B cell (primary cell): ENCODE measurements at regions not wholly inside any gene's neighbourhood (a gene's known extent, or its start where the extent isn't known, plus 50 kb on each side); places are given as distances from the start of the nearest gene placed in this dataset.

Experiments
- ATAC-seq: fragments of 200-7000 bp; cut with Tn5 transposase; one replicate; pipeline ENCODE4 v1.10.0; 2021; ENCODE audit warnings: low read depth, mild to moderate bottlenecking, moderate number of reproducible peaks, moderate library complexity
- CTCF ChIA-PET: fragments of 350-600 bp; sonication (Branson Sonifier 250); formaldehyde crosslinking; loops from one replicate; lab custom pipeline; 2021; ENCODE audit warnings: antibody characterized with exemption, inconsistent platforms; lab: Charles Lee
- POLR2A ChIA-PET: fragments of 350-600 bp; sonication (Branson Sonifier 250); formaldehyde crosslinking; loops from one replicate; lab custom pipeline; 2021; ENCODE audit warnings: antibody characterized with exemption; lab: Charles Lee
- DNase-seq: peaks from one replicate; pipeline ENCODE4 v3.0.0; 2013
- H2AFZ ChIP-seq: 2 replicates; pipeline ENCODE4 v1.6.1; 2012; ENCODE audit warnings: mild to moderate bottlenecking, low read depth, low read length; ENCODE audit not compliant: insufficient read depth, poor library complexity, severe bottlenecking
- H3K27ac ChIP-seq, 2 donors: 1 replicate in 1 of 2; 2 replicates in 1 of 2; pipeline ENCODE4 v1.5.1; 2012 to 2013; ENCODE audit warnings: low read length in 2 of 2, mild to moderate bottlenecking in 2 of 2, moderate library complexity in 1 of 2
- H3K27me3 ChIP-seq, 4 experiments: fragments of 200-600 bp in 1 of 4; sonication (generic) in 1 of 4; replicated peaks in 1 of 4; 1 replicate in 2 of 4; 2 replicates in 2 of 4; pipeline versions ENCODE4 v1.6.1 to v1.7.0; 2013 to 2016; ENCODE audit warnings: low read length in 3 of 4, mild to moderate bottlenecking in 2 of 4, mixed read lengths in 1 of 4, moderate library complexity in 1 of 4; ENCODE audit not compliant: insufficient read depth in 4 of 4, control insufficient read depth in 3 of 4; ENCODE audit errors: control extremely low read depth in 1 of 4
- H3K36me3 ChIP-seq, 2 experiments: replicated peaks in 1 of 2; 1 replicate in 1 of 2; 2 replicates in 1 of 2; pipeline versions ENCODE4 v1.6.1 to v1.7.1; 2013; ENCODE audit warnings: low read length in 1 of 2; ENCODE audit not compliant: insufficient read depth in 2 of 2, control insufficient read depth in 1 of 2; ENCODE audit errors: control extremely low read depth in 1 of 2, extremely low read depth in 1 of 2
- H3K4me1 ChIP-seq, 2 donors: fragments of 200-600 bp in 1 of 2; sonication (generic) in 1 of 2; 1 replicate in 1 of 2; 2 replicates in 1 of 2; pipeline versions ENCODE4 v1.5.1 to v1.6.1; 2013 to 2017; ENCODE audit warnings: low read length in 2 of 2; ENCODE audit not compliant: control insufficient read depth in 2 of 2, insufficient read depth in 2 of 2
- H3K4me2 ChIP-seq: replicated peaks from 2 replicates; pipeline ENCODE3; 2012; ENCODE audit warnings: mild to moderate bottlenecking, low read depth, low read length; ENCODE audit not compliant: poor library complexity, severe bottlenecking
- H3K4me3 ChIP-seq, 5 experiments: fragments of 200-600 bp in 1 of 5; sonication (generic) in 1 of 5; 1 replicate in 3 of 5; 2 replicates in 2 of 5; pipeline versions ENCODE4 v1.5.1 to v1.7.0; 2011 to 2016; ENCODE audit warnings: low read length in 4 of 5, mild to moderate bottlenecking in 4 of 5, low read depth in 2 of 5, control low read depth in 1 of 5, moderate library complexity in 1 of 5; ENCODE audit not compliant: insufficient read depth in 1 of 5; ENCODE audit errors: control extremely low read depth in 1 of 5, extremely low read depth in 1 of 5
- H3K79me2 ChIP-seq: fragments of 200-600 bp; sonication (generic); one replicate; pipeline ENCODE4 v1.6.0; 2016; ENCODE audit warnings: low read length; ENCODE audit not compliant: control insufficient read depth, insufficient read depth
- H3K9ac ChIP-seq: fragments of 200-600 bp; sonication (generic); 2 replicates; pipeline ENCODE4 v1.6.1; 2017; ENCODE audit warnings: mild to moderate bottlenecking, low read length, moderate library complexity
- H3K9me3 ChIP-seq, 3 donors: one replicate each; pipeline versions ENCODE4 v1.6.1 to v1.7.1; 2013; ENCODE audit warnings: low read length in 2 of 3; ENCODE audit not compliant: control insufficient read depth in 2 of 3, insufficient read depth in 1 of 3; ENCODE audit errors: control extremely low read depth in 1 of 3
- H4K20me1 ChIP-seq: 2 replicates; pipeline ENCODE4 v1.6.0; 2012; ENCODE audit warnings: mild to moderate bottlenecking, low read length; ENCODE audit not compliant: insufficient read depth, control insufficient read depth, poor library complexity, severe bottlenecking
- H3K27ac Mint-ChIP-seq: one replicate; pipeline ENCODE4 v1.8.0; 2021; ENCODE audit warnings: mixed read lengths
- H3K27me3 Mint-ChIP-seq: one replicate; pipeline ENCODE4 v1.8.0; 2021; ENCODE audit warnings: mixed read lengths
- H3K4me1 Mint-ChIP-seq: one replicate; pipeline ENCODE4 v1.8.0; 2021; ENCODE audit warnings: mixed read lengths
- H3K4me3 Mint-ChIP-seq: one replicate; pipeline ENCODE4 v1.8.0; 2021; ENCODE audit warnings: mixed read lengths
- H3K9me3 Mint-ChIP-seq: one replicate; pipeline ENCODE4 v1.8.0; 2022; ENCODE audit warnings: mixed read lengths; ENCODE audit not compliant: insufficient read depth
- EZH2 ChIP-seq: IDR thresholded peaks from 2 replicates; pipeline ENCODE4 v1.6.1; 2012; ENCODE audit warnings: borderline replicate concordance, low read depth, mild to moderate bottlenecking, moderate library complexity, low read length; ENCODE audit not compliant: insufficient read depth, poor library complexity, severe bottlenecking
- WGBS: methylation state at CpG from one replicate; pipeline ENCODE4 v1.1.5; 2013; ENCODE audit warnings: missing lambda C conversion rate; ENCODE audit not compliant: insufficient coverage; 5-methylcytosine and 5-hydroxymethylcytosine counted together
- intact Hi-C: fragments of 100-400 bp; cut with micrococcal nuclease; formaldehyde crosslinking; loops from one replicate; pipeline ENCODE4 v1.10.0; 2022
- TF ChIP-seq, protein P1 (sequence below): fragments of 200-600 bp; IDR thresholded peaks from one replicate; pipeline ENCODE4 v1.8.0; 2022; ENCODE audit warnings: antibody characterized with exemption, mild to moderate bottlenecking

DNA sequence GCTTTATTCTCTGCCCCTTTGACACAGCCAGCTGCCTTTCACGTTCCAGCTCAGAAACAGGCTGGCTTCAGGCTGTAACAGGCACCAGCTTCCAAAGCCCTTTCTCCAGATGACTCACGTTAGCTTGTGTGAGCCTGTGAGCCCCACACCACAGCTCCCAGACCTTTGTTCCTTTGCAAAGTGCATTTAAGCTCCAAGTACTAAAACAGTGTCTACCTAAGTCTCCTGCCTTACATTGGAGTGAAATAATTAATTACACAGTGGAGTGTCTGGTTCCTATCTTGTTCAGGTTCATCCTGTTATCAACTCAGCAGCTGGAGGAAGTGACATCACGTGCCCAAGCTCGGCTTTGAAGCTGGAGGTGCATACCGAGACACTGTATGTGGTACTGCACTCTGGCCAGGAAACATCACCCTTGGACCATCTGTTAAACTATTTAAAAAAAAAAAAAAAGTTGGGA is 475.8 kb downstream of the FOXO1 start:
- intact Hi-C loops: no loop called here
- Histone ChIP-seq H3K4me1 (peaks cover 23 to 27% of the 10 kb centered on the region in 2 donors), H3K36me3 (no peaks in the 10 kb centered on the region), H3K79me2 (no peaks in the 10 kb centered on the region), H3K27me3 (no peaks in the 10 kb centered on the region), H3K9ac (no peak overlapping the region), H3K9me3 (no peaks in the 10 kb centered on the region), H3K27ac (peak overlapping the region in 1 of 2 donors; percentile 17), H2AFZ (peak overlapping the region; percentile 54), H3K4me3 (no peak overlapping the region), H4K20me1 (no peaks in the 10 kb centered on the region), H3K4me2 (peak overlapping the region; percentile 39)
- ChIA-PET CTCF (interaction anchor here (0.8 to 3.3 kb wide), 5 partner anchors 14 to 491 kb away, joined by 3 to 13 read pairs (median 4); no protein-coding TSS in a partner anchor), POLR2A (interaction anchor here (0.6 kb wide), 1 partner anchor 16 kb away, joined by 3 read pairs; no protein-coding TSS in a partner anchor)
- DNase-seq (peak; percentile 65), ATAC-seq (peak; percentile 92)
- whole genome bisulfite sequencing: 0% methylated on average over 3 of the region's 5 CpGs
- Mint-ChIP-seq H3K27ac (peak overlapping the region; percentile 74), H3K4me1 (peaks cover 23% of the 10 kb centered on the region), H3K9me3 (no peaks in the 10 kb centered on the region), H3K4me3 (peak overlapping the region; percentile 34), H3K27me3 (no peaks in the 10 kb centered on the region)
- TF ChIP-seq EZH2: no peak
- TF ChIP-seq, protein P1, sequence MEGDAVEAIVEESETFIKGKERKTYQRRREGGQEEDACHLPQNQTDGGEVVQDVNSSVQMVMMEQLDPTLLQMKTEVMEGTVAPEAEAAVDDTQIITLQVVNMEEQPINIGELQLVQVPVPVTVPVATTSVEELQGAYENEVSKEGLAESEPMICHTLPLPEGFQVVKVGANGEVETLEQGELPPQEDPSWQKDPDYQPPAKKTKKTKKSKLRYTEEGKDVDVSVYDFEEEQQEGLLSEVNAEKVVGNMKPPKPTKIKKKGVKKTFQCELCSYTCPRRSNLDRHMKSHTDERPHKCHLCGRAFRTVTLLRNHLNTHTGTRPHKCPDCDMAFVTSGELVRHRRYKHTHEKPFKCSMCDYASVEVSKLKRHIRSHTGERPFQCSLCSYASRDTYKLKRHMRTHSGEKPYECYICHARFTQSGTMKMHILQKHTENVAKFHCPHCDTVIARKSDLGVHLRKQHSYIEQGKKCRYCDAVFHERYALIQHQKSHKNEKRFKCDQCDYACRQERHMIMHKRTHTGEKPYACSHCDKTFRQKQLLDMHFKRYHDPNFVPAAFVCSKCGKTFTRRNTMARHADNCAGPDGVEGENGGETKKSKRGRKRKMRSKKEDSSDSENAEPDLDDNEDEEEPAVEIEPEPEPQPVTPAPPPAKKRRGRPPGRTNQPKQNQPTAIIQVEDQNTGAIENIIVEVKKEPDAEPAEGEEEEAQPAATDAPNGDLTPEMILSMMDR: no peak

DNA sequence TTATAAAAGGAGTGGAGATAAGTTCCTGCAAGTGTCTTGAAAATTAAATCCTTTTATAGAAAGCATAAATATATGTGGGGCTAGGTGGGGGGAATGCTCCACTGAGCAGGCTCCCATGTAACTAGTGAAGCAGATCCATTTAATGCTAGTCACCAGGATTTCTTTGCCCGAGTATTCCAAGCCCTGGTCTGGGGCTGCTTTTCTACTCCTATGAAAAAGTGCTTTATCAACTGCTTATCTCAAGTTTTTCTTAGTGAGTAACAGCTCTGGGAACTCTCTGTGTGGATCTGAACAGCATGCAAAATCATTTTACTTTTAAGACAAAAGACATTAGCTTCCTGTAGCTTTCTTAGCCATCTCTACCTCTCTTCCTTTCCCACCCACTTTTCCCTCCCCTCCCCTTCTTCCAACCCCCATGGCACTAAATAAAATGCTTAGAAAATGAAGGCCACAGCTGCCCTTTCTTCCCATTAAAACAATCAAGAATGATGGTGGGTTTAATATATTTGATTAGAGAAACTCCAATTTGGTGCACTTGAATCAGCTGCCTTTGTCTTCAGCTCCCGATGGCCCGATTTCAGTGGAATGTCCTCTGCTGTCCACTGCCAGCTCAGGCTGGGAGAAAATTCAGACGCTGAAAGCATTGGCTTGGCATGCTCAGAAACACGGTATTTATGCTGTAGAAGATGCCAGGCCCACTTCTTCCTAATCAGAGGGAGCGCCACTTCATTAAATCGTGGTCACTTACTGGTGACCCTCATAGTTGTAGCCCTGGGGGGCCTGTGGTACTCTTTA is 475.1 kb downstream of the FOXO1 start:
- H3K4me3 Mint-ChIP-seq: no peak overlapping the region
- TF ChIP-seq EZH2: no peak
- TF ChIP-seq, protein P1: no peak
- peaks cover 22% of the 10 kb centered on the region in 2 donors for H3K4me1 ChIP-seq
- DNase-seq (no peak), ATAC-seq (no peak)
- POLR2A ChIA-PET: no interaction called here
- no peak overlapping the region for H3K4me3 ChIP-seq
- 99% methylated on average over 7 of the region's 7 CpGs for WGBS
- H4K20me1 ChIP-seq: no peaks in the 10 kb centered on the region
- H3K9ac ChIP-seq: no peak overlapping the region
- H3K36me3 ChIP-seq: no peaks in the 10 kb centered on the region
- no peaks in the 10 kb centered on the region for H3K27me3 ChIP-seq
- no peaks in the 10 kb centered on the region for H3K27me3 Mint-ChIP-seq
- CTCF ChIA-PET: interaction anchor here (1.2 to 3.3 kb wide), 3 partner anchors 13 to 491 kb away, joined by 4 to 13 read pairs (median 4); no protein-coding TSS in a partner anchor
- H3K9me3 ChIP-seq: no peaks in the 10 kb centered on the region
- no peak overlapping the region for H3K27ac ChIP-seq
- H3K4me1 Mint-ChIP-seq: peaks cover 21% of the 10 kb centered on the region
- no peaks in the 10 kb centered on the region for H3K79me2 ChIP-seq
- no peak overlapping the region for H2AFZ ChIP-seq
- intact Hi-C loops: no loop called here
- H3K4me2 ChIP-seq: peak overlapping the region; percentile 39
- no peak overlapping the region for H3K27ac Mint-ChIP-seq
- H3K9me3 Mint-ChIP-seq: no peaks in the 10 kb centered on the region
